Liver (tissue), 8 donors: ENCODE measurements at regions not wholly inside any gene's neighbourhood (a gene's known extent, or its start where the extent isn't known, plus 50 kb on each side); places are given as distances from the start of the nearest gene placed in this dataset.
"Not testable (repeated sequence)": the region's sequence is repeated elsewhere in the genome, so short reads cannot be mapped to it uniquely, and the experiment has no call there.

Source experiments
- DNase-seq: peaks from one replicate; pipeline ENCODE4 v3.0.0-alpha.2; 2017; ENCODE audit warnings: low spot score
- H3K27ac ChIP-seq, 2 donors: one replicate each; pipeline ENCODE4 v1.7.0; 2013; ENCODE audit warnings: inconsistent platforms in 2 of 2, low read length in 2 of 2, control low read depth in 1 of 2, low read depth in 1 of 2, mild to moderate bottlenecking in 1 of 2
- H3K27me3 ChIP-seq, 4 donors: one replicate each; pipeline versions ENCODE4 v1.6.1 to v1.7.0; 2013; ENCODE audit warnings: low read length in 3 of 4, inconsistent platforms in 1 of 4, mild to moderate bottlenecking in 1 of 4, moderate library complexity in 1 of 4; ENCODE audit not compliant: control insufficient read depth in 4 of 4, insufficient read depth in 4 of 4
- H3K36me3 ChIP-seq, 4 donors: one replicate each; pipeline versions ENCODE4 v1.6.1 to v1.7.0; 2013; ENCODE audit warnings: low read length in 3 of 4, mild to moderate bottlenecking in 3 of 4, low read depth in 1 of 4, moderate library complexity in 1 of 4; ENCODE audit not compliant: control insufficient read depth in 4 of 4, insufficient read depth in 3 of 4
- H3K4me1 ChIP-seq, 4 donors: one replicate each; pipeline versions ENCODE4 v1.6.1 to v1.7.0; 2013; ENCODE audit warnings: low read length in 3 of 4, mild to moderate bottlenecking in 3 of 4, moderate library complexity in 1 of 4; ENCODE audit not compliant: control insufficient read depth in 4 of 4, insufficient read depth in 4 of 4
- H3K4me3 ChIP-seq, 3 donors: one replicate each; pipeline versions ENCODE4 v1.6.1 to v1.7.0; 2013; ENCODE audit warnings: low read length in 3 of 3, control low read depth in 1 of 3, low read depth in 1 of 3, mild to moderate bottlenecking in 1 of 3
- H3K9ac ChIP-seq, 2 donors: one replicate each; pipeline ENCODE4 v1.7.0; 2013; ENCODE audit warnings: low read length in 2 of 2, mild to moderate bottlenecking in 2 of 2, moderate library complexity in 2 of 2, control low read depth in 1 of 2, low read depth in 1 of 2
- H3K9me3 ChIP-seq, 4 donors: one replicate each; pipeline versions ENCODE4 v1.6.1 to v1.7.0; 2013; ENCODE audit warnings: low read length in 3 of 4; ENCODE audit not compliant: control insufficient read depth in 4 of 4
- FOXA1 ChIP-seq: IDR thresholded peaks from 2 replicates; pipeline ENCODE4 v1.6.1; 2016; ENCODE audit warnings: antibody characterized with exemption
- GABPA ChIP-seq, 2 donors: IDR thresholded peaks in 1 of 2; conservative IDR thresholded peaks in 1 of 2; 2 replicates each; pipeline ENCODE4 v1.6.1; 2016; ENCODE audit warnings: antibody characterized with exemption in 2 of 2, mild to moderate bottlenecking in 1 of 2, moderate library complexity in 1 of 2
- HNF4A ChIP-seq, 2 donors: conservative IDR thresholded peaks; 2 replicates each; pipeline ENCODE4 v1.6.1; 2016; ENCODE audit warnings: antibody characterized with exemption in 2 of 2, mild to moderate bottlenecking in 2 of 2
- HNF4G ChIP-seq: IDR thresholded peaks from 2 replicates; pipeline ENCODE4 v1.6.1; 2016; ENCODE audit warnings: antibody characterized with exemption
- JUND ChIP-seq, 2 donors: IDR thresholded peaks; 2 replicates each; pipeline ENCODE4 v1.6.1; 2016; ENCODE audit warnings: antibody characterized with exemption in 2 of 2
- NR2F2 ChIP-seq: IDR thresholded peaks from 2 replicates; pipeline ENCODE4 v1.6.1; 2016; ENCODE audit warnings: antibody characterized with exemption
- RXRA ChIP-seq, 2 donors: IDR thresholded peaks; 2 replicates each; pipeline ENCODE4 v1.6.1; 2017 to 2018; ENCODE audit warnings: antibody characterized with exemption in 2 of 2, mild to moderate bottlenecking in 1 of 2
- TAF1 ChIP-seq: conservative IDR thresholded peaks from 2 replicates; pipeline ENCODE4 v1.6.1; 2016; ENCODE audit warnings: antibody characterized with exemption, mild to moderate bottlenecking
- YY1 ChIP-seq: IDR thresholded peaks from 2 replicates; pipeline ENCODE4 v1.6.1; 2016; ENCODE audit warnings: antibody characterized with exemption, mild to moderate bottlenecking
- WGBS: extraction: QIAGEN DNeasy Blood & Tissue Kit; methylation state at CpG from one replicate; pipeline ENCODE4 v1.1.7; 2013; 5-methylcytosine and 5-hydroxymethylcytosine counted together
- TF ChIP-seq, protein P1 (sequence below): IDR thresholded peaks from 2 replicates; pipeline ENCODE4 v1.6.1; 2016; ENCODE audit warnings: antibody characterized with exemption
- TF ChIP-seq, protein P2 (sequence below): IDR thresholded peaks from 2 replicates; pipeline ENCODE4 v1.6.1; 2016; ENCODE audit warnings: antibody characterized with exemption
- TF ChIP-seq, protein P3 (sequence below): IDR thresholded peaks from 2 replicates; pipeline ENCODE4 v1.6.1; 2016; ENCODE audit warnings: antibody characterized with exemption, mild to moderate bottlenecking
- TF ChIP-seq, protein P4 (sequence below): fragments of 150-350 bp; IDR thresholded peaks from 2 replicates; pipeline ENCODE4 v1.5.1; 2017; ENCODE audit warnings: improper control_type of control experiment, low read depth, low read length; ENCODE audit not compliant: missing input control
- TF ChIP-seq, protein P5 (sequence below): IDR thresholded peaks from 2 replicates; pipeline ENCODE4 v1.6.1; 2016; ENCODE audit warnings: antibody characterized with exemption
- donor health status: healthy.
- donor health status: healthy.
- donor health status: healthy.
- donor health status: healthy.
- donor health status: healthy.

DNA sequence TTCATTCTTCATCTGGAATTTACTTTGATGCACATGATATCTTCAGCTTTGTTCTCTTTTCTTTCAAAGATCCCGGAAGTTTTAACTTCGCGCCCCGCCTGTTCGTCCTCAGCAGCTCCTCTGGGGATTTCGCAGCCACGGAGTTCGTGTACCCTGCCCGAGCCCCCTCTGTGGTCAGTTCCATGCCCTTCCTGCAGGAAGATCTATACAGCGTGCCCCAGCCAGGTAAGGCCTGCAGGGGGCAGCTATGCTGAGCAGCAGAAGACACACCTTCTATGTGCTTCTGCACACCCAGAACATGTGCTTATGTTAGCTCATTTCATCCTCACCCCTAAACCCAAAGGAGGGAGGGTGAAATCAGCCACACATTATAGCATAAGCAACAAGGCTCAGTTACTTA lies 79.7 kb upstream of the LYZL2 start:
- H3K36me3 ChIP-seq, result no peaks in the 10 kb centered on the region
- DNase-seq, result no peak
- no peak overlapping the region for H3K27ac ChIP-seq
- TF ChIP-seq JUND (IDR thresholded peaks at IDR 0.05) (no peak), HNF4A (conservative IDR thresholded peaks at IDR 0.05) (no peak), GABPA (IDR thresholded peaks at IDR 0.05 in 1 of 2, conservative IDR thresholded peaks at IDR 0.05 in 1 of 2) (no peak), TAF1 (no peak), RXRA (IDR thresholded peaks at IDR 0.05) (no peak), HNF4G (no peak), YY1 (no peak), FOXA1 (no peak), NR2F2 (no peak)
- TF ChIP-seq, protein P1, sequence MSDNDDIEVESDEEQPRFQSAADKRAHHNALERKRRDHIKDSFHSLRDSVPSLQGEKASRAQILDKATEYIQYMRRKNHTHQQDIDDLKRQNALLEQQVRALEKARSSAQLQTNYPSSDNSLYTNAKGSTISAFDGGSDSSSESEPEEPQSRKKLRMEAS, result no peak
- TF ChIP-seq, protein P2, sequence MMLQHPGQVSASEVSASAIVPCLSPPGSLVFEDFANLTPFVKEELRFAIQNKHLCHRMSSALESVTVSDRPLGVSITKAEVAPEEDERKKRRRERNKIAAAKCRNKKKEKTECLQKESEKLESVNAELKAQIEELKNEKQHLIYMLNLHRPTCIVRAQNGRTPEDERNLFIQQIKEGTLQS, result no peak
- TF ChIP-seq, protein P3, sequence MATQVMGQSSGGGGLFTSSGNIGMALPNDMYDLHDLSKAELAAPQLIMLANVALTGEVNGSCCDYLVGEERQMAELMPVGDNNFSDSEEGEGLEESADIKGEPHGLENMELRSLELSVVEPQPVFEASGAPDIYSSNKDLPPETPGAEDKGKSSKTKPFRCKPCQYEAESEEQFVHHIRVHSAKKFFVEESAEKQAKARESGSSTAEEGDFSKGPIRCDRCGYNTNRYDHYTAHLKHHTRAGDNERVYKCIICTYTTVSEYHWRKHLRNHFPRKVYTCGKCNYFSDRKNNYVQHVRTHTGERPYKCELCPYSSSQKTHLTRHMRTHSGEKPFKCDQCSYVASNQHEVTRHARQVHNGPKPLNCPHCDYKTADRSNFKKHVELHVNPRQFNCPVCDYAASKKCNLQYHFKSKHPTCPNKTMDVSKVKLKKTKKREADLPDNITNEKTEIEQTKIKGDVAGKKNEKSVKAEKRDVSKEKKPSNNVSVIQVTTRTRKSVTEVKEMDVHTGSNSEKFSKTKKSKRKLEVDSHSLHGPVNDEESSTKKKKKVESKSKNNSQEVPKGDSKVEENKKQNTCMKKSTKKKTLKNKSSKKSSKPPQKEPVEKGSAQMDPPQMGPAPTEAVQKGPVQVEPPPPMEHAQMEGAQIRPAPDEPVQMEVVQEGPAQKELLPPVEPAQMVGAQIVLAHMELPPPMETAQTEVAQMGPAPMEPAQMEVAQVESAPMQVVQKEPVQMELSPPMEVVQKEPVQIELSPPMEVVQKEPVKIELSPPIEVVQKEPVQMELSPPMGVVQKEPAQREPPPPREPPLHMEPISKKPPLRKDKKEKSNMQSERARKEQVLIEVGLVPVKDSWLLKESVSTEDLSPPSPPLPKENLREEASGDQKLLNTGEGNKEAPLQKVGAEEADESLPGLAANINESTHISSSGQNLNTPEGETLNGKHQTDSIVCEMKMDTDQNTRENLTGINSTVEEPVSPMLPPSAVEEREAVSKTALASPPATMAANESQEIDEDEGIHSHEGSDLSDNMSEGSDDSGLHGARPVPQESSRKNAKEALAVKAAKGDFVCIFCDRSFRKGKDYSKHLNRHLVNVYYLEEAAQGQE, result no peak
- TF ChIP-seq, protein P4, sequence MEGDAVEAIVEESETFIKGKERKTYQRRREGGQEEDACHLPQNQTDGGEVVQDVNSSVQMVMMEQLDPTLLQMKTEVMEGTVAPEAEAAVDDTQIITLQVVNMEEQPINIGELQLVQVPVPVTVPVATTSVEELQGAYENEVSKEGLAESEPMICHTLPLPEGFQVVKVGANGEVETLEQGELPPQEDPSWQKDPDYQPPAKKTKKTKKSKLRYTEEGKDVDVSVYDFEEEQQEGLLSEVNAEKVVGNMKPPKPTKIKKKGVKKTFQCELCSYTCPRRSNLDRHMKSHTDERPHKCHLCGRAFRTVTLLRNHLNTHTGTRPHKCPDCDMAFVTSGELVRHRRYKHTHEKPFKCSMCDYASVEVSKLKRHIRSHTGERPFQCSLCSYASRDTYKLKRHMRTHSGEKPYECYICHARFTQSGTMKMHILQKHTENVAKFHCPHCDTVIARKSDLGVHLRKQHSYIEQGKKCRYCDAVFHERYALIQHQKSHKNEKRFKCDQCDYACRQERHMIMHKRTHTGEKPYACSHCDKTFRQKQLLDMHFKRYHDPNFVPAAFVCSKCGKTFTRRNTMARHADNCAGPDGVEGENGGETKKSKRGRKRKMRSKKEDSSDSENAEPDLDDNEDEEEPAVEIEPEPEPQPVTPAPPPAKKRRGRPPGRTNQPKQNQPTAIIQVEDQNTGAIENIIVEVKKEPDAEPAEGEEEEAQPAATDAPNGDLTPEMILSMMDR, result no peak
- TF ChIP-seq, protein P5, sequence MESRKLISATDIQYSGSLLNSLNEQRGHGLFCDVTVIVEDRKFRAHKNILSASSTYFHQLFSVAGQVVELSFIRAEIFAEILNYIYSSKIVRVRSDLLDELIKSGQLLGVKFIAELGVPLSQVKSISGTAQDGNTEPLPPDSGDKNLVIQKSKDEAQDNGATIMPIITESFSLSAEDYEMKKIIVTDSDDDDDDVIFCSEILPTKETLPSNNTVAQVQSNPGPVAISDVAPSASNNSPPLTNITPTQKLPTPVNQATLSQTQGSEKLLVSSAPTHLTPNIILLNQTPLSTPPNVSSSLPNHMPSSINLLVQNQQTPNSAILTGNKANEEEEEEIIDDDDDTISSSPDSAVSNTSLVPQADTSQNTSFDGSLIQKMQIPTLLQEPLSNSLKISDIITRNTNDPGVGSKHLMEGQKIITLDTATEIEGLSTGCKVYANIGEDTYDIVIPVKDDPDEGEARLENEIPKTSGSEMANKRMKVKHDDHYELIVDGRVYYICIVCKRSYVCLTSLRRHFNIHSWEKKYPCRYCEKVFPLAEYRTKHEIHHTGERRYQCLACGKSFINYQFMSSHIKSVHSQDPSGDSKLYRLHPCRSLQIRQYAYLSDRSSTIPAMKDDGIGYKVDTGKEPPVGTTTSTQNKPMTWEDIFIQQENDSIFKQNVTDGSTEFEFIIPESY, result no peak
- WGBS, result 87% methylated on average over 10 of the region's 10 CpGs
- H3K9me3 ChIP-seq, result peaks cover 0 to 7% (median under 1%) of the 10 kb centered on the region in 4 donors
- no peaks in the 10 kb centered on the region for H3K27me3 ChIP-seq
- H3K9ac ChIP-seq, result no peak overlapping the region
- H3K4me1 ChIP-seq, result no peaks in the 10 kb centered on the region
- no peak overlapping the region for H3K4me3 ChIP-seq

DNA sequence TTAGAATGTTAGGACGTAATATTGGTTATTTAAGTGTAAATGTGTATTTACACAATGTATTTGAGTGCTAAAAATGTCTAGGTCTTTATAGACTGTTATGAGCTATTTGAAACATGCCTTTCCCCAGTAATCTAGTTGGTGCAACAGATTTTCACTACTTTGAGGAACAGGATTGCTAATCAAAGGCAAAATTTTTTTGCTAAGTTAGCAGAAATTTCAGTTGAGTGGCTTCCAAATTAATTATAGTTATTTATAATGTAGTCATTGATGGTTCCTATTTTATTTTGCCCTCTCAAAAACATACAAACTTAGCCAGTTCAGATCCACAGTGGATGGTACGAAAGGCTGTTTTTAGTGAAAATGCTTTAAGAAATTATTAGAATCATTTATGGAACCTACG lies 78.7 kb upstream of the LYZL2 start:
- Histone ChIP-seq H3K9ac (no peak overlapping the region), H3K9me3 (no peaks in the 10 kb centered on the region), H3K4me3 (no peak overlapping the region), H3K27me3 (no peaks in the 10 kb centered on the region), H3K4me1 (no peaks in the 10 kb centered on the region), H3K27ac (no peak overlapping the region), H3K36me3 (no peaks in the 10 kb centered on the region)
- no peak for DNase-seq
- TF ChIP-seq RXRA (IDR thresholded peaks at IDR 0.05), result no peak
- no peak for TF ChIP-seq JUND (IDR thresholded peaks at IDR 0.05)
- TF ChIP-seq, protein P1, result no peak
- no peak for TF ChIP-seq YY1
- TF ChIP-seq HNF4G, result no peak
- WGBS, result 88% methylated on average over 3 of the region's 3 CpGs

DNA sequence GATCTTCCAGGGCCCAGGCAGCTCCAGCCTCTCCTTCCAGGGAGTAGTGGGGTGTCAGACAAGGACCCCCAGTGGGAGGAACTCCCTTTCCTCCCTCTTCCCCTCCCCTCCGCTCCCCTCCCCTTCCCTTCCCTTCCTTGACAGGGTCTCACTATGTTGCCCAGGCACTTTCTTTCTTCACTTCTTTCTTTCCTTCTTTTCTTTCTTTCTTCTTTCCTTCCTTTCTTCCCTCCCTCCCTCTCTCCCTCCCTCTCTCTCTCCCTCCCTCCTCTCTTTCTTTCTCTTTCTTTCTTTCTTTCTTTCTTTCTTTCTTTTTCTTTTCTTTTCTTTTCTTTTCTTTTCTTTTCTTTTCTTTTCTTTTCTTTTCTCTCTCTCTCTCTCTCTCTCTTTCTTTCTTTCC lies 76.6 kb upstream of the LYZL2 start:
- H3K27ac ChIP-seq, H3K27me3 ChIP-seq, H3K36me3 ChIP-seq, H3K4me3 ChIP-seq, H3K9me3 ChIP-seq, H3K4me1 ChIP-seq, H3K9ac ChIP-seq, DNase-seq: not testable (repeated sequence)
- 88% methylated on average over 1 of the region's 1 CpG for WGBS
